HEK293T (cell line): ENCODE measurements at regions not wholly inside any gene's neighbourhood (a gene's known extent, or its start where the extent isn't known, plus 50 kb on each side); places are given as distances from the start of the nearest gene placed in this dataset.

ENCODE experiments used
- CTCF ChIA-PET: fragments of 350-600 bp; formaldehyde crosslinking; extraction: SDS; loops from one replicate; lab custom pipeline; 2021; ENCODE audit warnings: antibody characterized with exemption, inconsistent platforms; lab: Yijun Ruan, JAX
- POLR2A ChIA-PET: fragments of 350-600 bp; formaldehyde crosslinking; extraction: SDS; loops from one replicate; lab custom pipeline; 2020; ENCODE audit warnings: antibody characterized with exemption, inconsistent platforms; lab: Yijun Ruan, JAX
- DNase-seq: peaks from one replicate; pipeline ENCODE4 v3.0.0; 2012; ENCODE audit warnings: mixed read lengths; ENCODE audit errors: extremely low spot score
- ARNT ChIP-seq: fragments of 450-650 bp; IDR thresholded peaks from 2 replicates; pipeline ENCODE4 v1.6.1; 2017; ENCODE audit warnings: mild to moderate bottlenecking
- BHLHE40 ChIP-seq: fragments of 450-650 bp; IDR thresholded peaks from 2 replicates; pipeline ENCODE4 v1.6.1; 2016; ENCODE audit warnings: mild to moderate bottlenecking, moderate library complexity, borderline replicate concordance
- CTBP1 ChIP-seq: fragments of 450-650 bp; IDR thresholded peaks from 2 replicates; pipeline ENCODE4 v1.6.1; 2016; ENCODE audit warnings: borderline replicate concordance
- ELF4 ChIP-seq: fragments of 450-650 bp; IDR thresholded peaks from 2 replicates; pipeline ENCODE4 v1.6.1; 2017; ENCODE audit warnings: antibody characterized with exemption
- FOXA1 ChIP-seq: fragments of 450-650 bp; IDR thresholded peaks from 2 replicates; pipeline ENCODE4 v1.6.1; 2016; ENCODE audit warnings: mild to moderate bottlenecking
- FOXK2 ChIP-seq: fragments of 450-650 bp; IDR thresholded peaks from 2 replicates; pipeline ENCODE4 v1.6.1; 2016; ENCODE audit warnings: mild to moderate bottlenecking
- FOXM1 ChIP-seq: fragments of 450-650 bp; IDR thresholded peaks from 2 replicates; pipeline ENCODE4 v1.6.1; 2017; ENCODE audit warnings: mild to moderate bottlenecking, borderline replicate concordance
- HDGF ChIP-seq: fragments of 450-650 bp; IDR thresholded peaks from 2 replicates; pipeline ENCODE4 v1.6.1; 2017; ENCODE audit warnings: antibody characterized with exemption, borderline replicate concordance
- L3MBTL2 ChIP-seq: fragments of 450-650 bp; conservative IDR thresholded peaks from 2 replicates; pipeline ENCODE4 v1.6.1; 2016; ENCODE audit warnings: mild to moderate bottlenecking
- LEF1 ChIP-seq: fragments of 450-650 bp; IDR thresholded peaks from 2 replicates; pipeline ENCODE4 v1.6.1; 2017; ENCODE audit warnings: mild to moderate bottlenecking, borderline replicate concordance
- NFRKB ChIP-seq: fragments of 450-650 bp; IDR thresholded peaks from 2 replicates; pipeline ENCODE4 v1.6.1; 2016; ENCODE audit warnings: mild to moderate bottlenecking, moderate library complexity
- SP1 ChIP-seq: fragments of 450-650 bp; IDR thresholded peaks from 2 replicates; pipeline ENCODE4 v1.6.1; 2017
- SUZ12 ChIP-seq: fragments of 450-650 bp; IDR thresholded peaks from 2 replicates; pipeline ENCODE4 v1.6.1; 2016; ENCODE audit warnings: mild to moderate bottlenecking
- TARDBP ChIP-seq: fragments of 450-650 bp; IDR thresholded peaks from 2 replicates; pipeline ENCODE4 v1.6.1; 2016
- ZNF384 ChIP-seq: fragments of 450-650 bp; IDR thresholded peaks from 2 replicates; pipeline ENCODE4 v1.6.1; 2016
- TF ChIP-seq, protein P1 (sequence below): fragments of 450-650 bp; IDR thresholded peaks from 2 replicates; pipeline ENCODE4 v1.6.1; 2016

DNA sequence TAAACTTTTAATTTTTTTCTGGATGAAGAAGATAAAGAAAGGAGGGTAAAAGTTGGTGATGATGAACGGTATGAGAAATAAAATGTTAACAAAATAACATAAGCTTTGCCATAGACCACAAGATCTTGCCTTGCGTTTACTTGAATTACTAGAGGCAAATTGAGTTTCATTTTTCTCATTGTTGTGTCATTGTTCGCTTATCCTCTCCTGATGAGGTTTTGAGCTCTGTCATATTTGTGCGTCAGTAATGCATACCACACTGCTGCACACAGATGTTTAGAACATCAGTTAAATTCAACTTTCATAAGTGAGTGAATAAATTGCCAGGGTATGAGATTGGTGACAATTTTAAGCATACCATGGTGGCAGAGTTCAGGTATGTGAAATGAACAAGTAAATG is 843.6 kb downstream of the SUCLG1 start:
- ChIA-PET CTCF (no interaction called here), POLR2A (no interaction called here)
- TF ChIP-seq, protein P1, sequence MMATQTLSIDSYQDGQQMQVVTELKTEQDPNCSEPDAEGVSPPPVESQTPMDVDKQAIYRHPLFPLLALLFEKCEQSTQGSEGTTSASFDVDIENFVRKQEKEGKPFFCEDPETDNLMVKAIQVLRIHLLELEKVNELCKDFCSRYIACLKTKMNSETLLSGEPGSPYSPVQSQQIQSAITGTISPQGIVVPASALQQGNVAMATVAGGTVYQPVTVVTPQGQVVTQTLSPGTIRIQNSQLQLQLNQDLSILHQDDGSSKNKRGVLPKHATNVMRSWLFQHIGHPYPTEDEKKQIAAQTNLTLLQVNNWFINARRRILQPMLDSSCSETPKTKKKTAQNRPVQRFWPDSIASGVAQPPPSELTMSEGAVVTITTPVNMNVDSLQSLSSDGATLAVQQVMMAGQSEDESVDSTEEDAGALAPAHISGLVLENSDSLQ = no peak
- TF ChIP-seq HDGF = no peak
- no peak for TF ChIP-seq FOXK2
- no peak for TF ChIP-seq ARNT
- no peak for TF ChIP-seq TARDBP
- TF ChIP-seq L3MBTL2 = no peak
- no peak for TF ChIP-seq SP1
- TF ChIP-seq SUZ12 = no peak
- no peak for TF ChIP-seq ELF4
- TF ChIP-seq NFRKB = no peak
- TF ChIP-seq FOXA1 = no peak
- no peak for TF ChIP-seq ZNF384
- TF ChIP-seq BHLHE40 = no peak
- no peak for TF ChIP-seq FOXM1
- no peak for TF ChIP-seq LEF1
- no peak for TF ChIP-seq CTBP1
- DNase-seq = no peak

DNA sequence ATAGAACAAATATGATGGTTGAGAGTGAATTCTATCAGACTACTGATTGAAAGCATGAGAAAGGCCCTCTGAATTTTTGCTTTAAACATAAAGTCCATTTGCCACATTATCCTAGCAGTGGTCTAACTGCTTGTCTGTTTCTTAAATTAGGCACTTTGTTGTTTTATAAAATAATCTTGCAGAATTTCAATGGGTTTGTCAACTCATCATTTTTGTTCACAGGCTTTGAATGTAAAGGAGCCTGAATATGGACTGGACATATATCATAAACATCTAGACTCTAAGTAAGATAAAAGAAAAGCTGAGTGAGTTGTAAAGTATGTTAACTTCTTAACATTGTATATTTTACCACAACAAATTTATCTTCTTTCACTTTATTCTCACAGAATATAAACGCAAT is 845.9 kb downstream of the SUCLG1 start:
- CTCF ChIA-PET = no interaction called here
- TF ChIP-seq NFRKB (no peak), L3MBTL2 (no peak), ARNT (no peak), SP1 (no peak), FOXM1 (no peak), FOXK2 (no peak), TARDBP (no peak), HDGF (no peak), BHLHE40 (no peak), ZNF384 (no peak), ELF4 (no peak), FOXA1 (no peak), SUZ12 (no peak), LEF1 (no peak), CTBP1 (no peak)
- TF ChIP-seq, protein P1 = no peak
- POLR2A ChIA-PET = no interaction called here
- DNase-seq = no peak

DNA sequence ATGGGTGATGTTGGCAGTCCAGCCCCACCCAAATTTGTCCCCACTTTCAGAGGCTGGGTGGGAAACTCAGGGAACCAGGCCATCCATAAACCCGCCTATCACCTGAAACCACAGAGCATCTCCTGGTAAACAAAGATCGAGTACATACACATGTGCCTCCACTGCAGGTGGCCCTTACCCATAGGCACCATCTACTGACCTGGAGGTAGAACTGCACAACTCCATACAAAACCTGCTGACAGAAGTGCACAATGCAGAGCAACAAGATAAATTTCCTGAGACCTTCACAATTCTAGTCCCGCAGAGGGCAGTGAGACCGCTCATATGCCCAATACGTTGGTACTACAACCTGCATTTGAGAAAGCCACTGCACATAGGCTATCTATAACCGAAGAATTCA is 856.3 kb downstream of the SUCLG1 start:
- TF ChIP-seq L3MBTL2 = no peak
- no peak for DNase-seq
- CTCF ChIA-PET = no interaction called here
- POLR2A ChIA-PET = no interaction called here

DNA sequence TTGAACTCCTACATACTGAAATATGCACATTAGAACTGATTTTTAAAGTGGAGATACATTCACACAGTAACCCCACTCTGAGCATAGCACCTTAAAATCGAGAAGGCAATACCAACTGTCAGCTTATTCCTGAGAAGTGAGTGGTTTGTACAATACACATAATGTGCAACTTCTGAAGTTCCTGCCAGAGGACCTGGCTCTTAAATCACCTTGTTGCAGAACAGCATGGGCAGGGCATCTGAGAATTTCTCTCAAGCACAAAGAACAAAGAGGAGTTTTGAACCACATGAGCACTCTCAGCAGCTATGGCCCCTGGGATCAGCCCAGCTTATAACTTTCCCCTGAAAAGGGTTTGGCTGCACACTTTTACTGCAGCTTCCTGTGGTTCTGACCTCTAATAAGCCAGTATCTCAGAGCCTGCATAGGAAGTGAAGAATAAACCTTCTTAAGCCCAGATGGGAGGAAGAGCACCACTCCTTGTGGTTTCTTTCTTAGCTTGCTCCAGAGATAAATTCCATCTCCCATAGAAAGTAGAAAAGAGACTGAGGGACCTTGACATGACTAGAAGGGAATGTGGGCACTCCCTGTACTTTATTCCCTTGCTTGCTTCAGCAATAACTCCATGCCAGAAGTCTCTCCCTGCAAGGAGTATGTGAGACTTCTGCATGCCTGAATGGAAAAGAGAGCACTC is 862.3 kb downstream of the SUCLG1 start:
- ChIA-PET POLR2A (no interaction called here), CTCF (no interaction called here)
- DNase-seq = no peak

DNA sequence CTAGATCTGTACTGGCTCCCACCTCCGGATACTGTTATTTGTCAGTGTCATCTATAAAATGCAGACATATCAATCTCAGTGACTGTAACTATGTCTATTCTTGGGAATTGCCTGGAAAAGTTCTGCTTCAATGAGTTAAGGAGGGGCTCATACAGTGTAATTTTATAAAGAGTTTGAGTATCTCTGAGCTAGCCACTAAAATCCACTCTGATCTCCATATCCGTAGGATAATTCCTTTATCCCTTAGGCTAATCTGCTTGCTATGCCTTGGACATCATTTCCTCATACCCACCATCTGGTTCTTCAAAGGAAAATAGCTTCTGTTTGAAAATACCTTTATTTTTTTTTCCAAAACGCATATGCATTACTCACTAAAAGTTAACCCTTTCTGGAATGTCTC is 863.2 kb downstream of the SUCLG1 start:
- TF ChIP-seq L3MBTL2 (no peak), FOXK2 (no peak), ELF4 (no peak), CTBP1 (no peak), LEF1 (no peak), FOXA1 (no peak), BHLHE40 (no peak), ARNT (no peak), TARDBP (no peak)
- TF ChIP-seq, protein P1 = no peak
- no peak for DNase-seq
- ChIA-PET CTCF (no interaction called here), POLR2A (no interaction called here)

More for the DNA sequence above, 862.3 kb downstream of the SUCLG1 start:
- TF ChIP-seq, protein P1 = no peak
- TF ChIP-seq FOXM1 = no peak
- no peak for TF ChIP-seq ZNF384
- TF ChIP-seq LEF1 = no peak

DNA sequence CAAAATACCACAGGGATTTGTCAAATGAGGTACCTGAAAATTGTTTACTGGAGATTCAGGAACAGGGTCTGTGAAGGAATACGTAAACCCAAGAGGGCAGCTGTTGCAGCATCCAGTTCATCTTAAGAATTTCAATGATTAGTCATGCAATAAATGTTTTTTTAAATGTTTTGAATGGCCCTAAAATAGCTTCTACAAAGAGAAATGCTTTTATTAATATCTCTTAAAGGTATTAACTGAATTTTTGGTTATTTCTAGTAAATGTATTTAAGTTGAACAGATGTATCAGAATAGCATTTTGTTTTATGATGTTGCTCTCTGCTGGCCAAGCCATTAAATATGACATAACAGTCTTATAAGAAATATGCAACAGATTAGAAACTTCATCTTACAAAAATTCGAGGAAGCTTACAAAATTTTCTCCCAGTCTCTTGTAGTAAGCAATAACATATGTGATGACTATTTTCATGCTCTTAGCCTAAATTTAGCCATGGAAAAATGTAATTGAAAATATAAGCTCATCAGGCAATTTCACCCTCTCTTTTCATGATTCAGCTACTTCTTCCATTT is 863.9 kb downstream of the SUCLG1 start:
- CTCF ChIA-PET = no interaction called here
- POLR2A ChIA-PET = no interaction called here
- no peak for DNase-seq
- TF ChIP-seq SUZ12 (no peak), CTBP1 (no peak), ZNF384 (no peak)
